GM12875 (cell line): ENCODE measurements at regions not wholly inside any gene's neighbourhood (a gene's known extent, or its start where the extent isn't known, plus 50 kb on each side); places are given as distances from the start of the nearest gene placed in this dataset.

Experiments used
- H3K4me3 ChIP-seq: one replicate; pipeline ENCODE4 v1.5.1; 2011; ENCODE audit warnings: low read depth, low read length, control low read depth
- TF ChIP-seq, protein P1 (sequence below): IDR thresholded peaks from 2 replicates; pipeline ENCODE4 v1.5.1; 2011; ENCODE audit warnings: low read depth, mild to moderate bottlenecking, control low read depth, inconsistent platforms, low read length, moderate library complexity, borderline replicate concordance; ENCODE audit not compliant: insufficient read depth

DNA sequence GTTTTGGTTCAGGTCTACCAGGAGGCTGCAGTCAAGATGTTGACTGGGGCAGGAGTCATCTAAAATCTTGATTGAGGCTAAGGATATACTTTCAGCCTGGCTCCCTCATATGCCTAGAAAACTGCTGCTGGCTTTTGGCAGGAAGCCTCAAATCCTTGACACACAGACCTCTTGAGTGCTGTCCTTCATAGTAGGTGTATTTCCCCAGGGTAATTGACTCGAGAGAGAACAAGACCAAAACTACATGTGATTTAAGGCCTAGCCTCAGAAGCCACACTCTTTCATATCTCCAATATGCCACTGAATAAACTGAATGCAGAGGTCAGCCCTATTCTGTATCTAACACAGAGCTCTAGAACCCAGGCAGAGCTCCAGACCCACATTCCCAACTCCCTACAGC, 402.3 kb upstream of the ADAMTS16 start:
- no peak overlapping the region for H3K4me3 ChIP-seq
- TF ChIP-seq, protein P1, sequence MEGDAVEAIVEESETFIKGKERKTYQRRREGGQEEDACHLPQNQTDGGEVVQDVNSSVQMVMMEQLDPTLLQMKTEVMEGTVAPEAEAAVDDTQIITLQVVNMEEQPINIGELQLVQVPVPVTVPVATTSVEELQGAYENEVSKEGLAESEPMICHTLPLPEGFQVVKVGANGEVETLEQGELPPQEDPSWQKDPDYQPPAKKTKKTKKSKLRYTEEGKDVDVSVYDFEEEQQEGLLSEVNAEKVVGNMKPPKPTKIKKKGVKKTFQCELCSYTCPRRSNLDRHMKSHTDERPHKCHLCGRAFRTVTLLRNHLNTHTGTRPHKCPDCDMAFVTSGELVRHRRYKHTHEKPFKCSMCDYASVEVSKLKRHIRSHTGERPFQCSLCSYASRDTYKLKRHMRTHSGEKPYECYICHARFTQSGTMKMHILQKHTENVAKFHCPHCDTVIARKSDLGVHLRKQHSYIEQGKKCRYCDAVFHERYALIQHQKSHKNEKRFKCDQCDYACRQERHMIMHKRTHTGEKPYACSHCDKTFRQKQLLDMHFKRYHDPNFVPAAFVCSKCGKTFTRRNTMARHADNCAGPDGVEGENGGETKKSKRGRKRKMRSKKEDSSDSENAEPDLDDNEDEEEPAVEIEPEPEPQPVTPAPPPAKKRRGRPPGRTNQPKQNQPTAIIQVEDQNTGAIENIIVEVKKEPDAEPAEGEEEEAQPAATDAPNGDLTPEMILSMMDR = no peak

DNA sequence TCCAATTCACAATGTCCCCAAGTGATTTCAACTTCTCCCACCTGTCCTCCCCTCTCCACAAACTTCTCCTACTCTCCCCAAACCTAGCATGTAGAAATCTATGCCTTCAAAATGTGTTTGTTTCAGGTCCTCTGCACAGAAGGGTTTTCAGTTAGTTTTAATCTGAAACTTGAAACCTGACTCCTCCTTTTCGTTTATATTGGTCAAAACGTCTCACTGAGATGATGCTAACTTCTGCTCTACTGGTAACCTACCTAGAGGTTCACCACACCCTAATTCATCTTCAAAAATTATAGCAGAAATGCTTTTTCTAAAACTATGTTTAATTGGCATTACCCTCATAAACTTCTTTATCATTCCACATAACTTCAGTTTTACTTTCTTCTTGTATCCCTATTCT, 401.8 kb upstream of the ADAMTS16 start:
- TF ChIP-seq, protein P1 = no peak
- no peak overlapping the region for H3K4me3 ChIP-seq

DNA sequence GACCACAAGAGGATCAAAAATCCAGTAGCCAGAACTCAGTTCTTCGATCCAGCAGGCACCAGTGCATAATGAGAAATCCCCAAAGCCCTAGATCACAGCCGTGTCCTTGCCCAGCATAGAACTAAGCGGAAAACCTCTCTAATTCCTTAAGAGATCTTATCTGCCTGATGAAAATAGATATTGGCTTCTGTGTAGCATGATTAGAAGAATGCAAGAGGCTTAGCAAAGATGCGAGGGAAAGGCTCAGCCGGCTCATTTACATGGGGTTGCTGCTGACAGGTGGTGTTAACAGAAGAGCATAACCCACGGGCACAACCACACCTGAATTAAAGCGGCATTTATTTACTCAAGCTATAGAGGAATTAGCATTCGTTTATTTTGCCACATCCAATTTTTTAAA, 400.0 kb upstream of the ADAMTS16 start:
- TF ChIP-seq, protein P1 = no peak
- H3K4me3 ChIP-seq = no peak overlapping the region

DNA sequence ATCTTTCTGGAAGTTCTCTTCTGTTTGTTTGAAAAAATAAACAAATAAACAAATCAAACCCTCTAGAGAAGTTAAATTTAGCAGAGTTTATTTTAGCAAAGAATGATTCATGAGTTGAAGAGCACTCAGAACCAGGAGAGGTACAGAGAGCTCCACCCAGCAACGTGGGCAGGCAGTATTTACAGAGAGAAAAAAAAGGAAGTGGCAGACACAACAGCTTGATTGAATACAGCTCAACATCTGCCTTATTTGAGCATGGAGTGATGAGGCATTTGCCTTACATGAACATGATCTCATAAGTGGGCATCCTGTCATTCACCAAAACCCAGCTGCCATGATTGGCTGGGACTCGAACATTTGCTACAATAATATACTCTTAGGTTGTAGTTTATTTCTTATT, 381.6 kb upstream of the ADAMTS16 start:
- no peak overlapping the region for H3K4me3 ChIP-seq
- TF ChIP-seq, protein P1 = no peak

DNA sequence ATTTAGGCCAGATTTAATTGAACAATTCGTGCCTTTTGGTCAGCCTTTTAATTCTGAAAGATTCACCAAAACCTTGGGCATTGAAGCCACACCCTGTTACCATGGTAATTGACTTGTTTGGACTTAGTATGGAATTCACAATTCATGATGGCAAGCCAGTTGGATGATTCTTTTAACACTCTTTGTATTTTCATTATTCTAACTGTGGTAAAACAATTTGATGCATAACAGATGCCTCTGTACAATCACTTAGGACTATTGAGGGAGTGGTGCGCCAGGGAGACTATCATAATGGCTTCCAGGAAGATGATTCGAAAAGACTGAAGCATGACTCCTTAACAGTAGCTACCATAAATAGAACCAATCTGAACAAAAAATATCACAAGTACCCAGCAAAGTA, 381.1 kb upstream of the ADAMTS16 start:
- no peak overlapping the region for H3K4me3 ChIP-seq
- TF ChIP-seq, protein P1 = no peak

DNA sequence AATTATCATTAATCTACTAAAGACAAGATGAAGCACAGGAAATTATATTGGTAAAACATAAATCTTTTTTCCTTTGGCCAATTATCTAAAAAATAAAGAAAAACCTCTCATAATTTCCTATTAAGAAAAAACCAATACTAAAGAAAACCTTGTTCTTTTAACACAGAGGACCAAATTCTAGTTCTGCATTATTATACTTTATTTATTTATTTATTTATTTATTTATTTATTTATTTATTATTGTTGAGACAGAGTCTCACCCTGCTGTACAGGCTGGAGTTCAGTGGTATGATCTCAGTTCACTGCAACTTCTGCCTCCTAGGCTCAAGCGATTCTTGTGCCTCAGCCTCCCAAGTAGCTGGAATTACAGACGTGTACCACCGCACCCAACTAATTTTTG, 377.8 kb upstream of the ADAMTS16 start:
- TF ChIP-seq, protein P1 = no peak
- no peak overlapping the region for H3K4me3 ChIP-seq

DNA sequence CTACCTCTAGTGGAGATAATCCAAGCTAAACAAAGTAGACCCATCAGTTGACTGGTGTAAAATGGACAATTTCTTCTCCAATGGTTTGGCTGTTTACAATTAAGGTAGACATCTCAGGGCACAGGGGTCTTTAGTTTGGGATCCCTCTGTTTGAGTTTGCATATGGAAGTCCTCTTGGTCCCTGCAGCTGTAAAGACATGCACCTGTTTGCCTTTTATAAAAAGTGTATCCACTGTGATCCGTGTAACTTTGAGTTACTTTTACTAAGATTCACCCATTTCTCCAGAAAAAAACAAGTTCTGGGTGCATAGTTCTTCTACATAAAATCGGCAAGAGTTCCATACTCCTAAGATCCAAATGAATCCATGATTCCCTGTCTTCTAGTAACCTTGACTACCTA, 374.7 kb upstream of the ADAMTS16 start:
- TF ChIP-seq, protein P1 = no peak

More for the DNA sequence above, 374.7 kb upstream of the ADAMTS16 start:
- H3K4me3 ChIP-seq = no peak overlapping the region
